ENCODE measurements at regions not wholly inside any gene's neighbourhood (a gene's known extent, or its start where the extent isn't known, plus 50 kb on each side); places are given as distances from the start of the nearest gene placed in this dataset.

DNA sequence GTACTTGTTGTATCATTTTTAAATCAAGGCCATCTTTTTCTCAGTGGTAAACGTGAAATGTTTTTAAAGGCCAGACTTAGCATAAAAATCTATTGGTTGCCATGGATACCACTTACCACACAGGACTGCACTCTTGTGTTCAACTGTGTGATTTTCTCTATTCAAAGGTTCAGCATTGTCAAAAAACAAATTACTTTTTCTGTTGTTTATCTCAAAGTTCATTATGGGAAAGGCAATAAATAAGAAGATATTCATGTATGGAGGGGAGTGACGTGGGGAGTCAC is 231.0 kb upstream of the GATB start:
- Mint-ChIP-seq H3K4me3 (ENCODE audit: unreplicated experiment) (no peak overlapping the region), H3K4me1 (ENCODE audit: insufficient read depth, unreplicated experiment) (peaks cover 19% of the 10 kb centered on the region), H3K9me3 (ENCODE audit: unreplicated experiment) (no peaks in the 10 kb centered on the region), H3K27me3 (ENCODE audit: insufficient read depth, unreplicated experiment) (no peaks in the 10 kb centered on the region), H3K27ac (ENCODE audit: low read depth, unreplicated experiment) (no peak overlapping the region), H3K36me3 (ENCODE audit: insufficient read depth, unreplicated experiment) (no peaks in the 10 kb centered on the region)
- no peak for TF ChIP-seq CTCF (IDR thresholded peaks at IDR 0.05; ENCODE audit: unreplicated experiment)
- POLR2A ChIA-PET: interaction anchor here (1.1 kb wide), 1 partner anchor 8 kb away, joined by 3 read pairs; no protein-coding TSS in a partner anchor
- CTCF ChIA-PET: no interaction called here
- no peak for DNase-seq (ENCODE audit: unreplicated experiment)
- intact Hi-C loops (cut with micrococcal nuclease): no loop called here
- BruUV-seq (replicated peaks): no TSS peak

DNA sequence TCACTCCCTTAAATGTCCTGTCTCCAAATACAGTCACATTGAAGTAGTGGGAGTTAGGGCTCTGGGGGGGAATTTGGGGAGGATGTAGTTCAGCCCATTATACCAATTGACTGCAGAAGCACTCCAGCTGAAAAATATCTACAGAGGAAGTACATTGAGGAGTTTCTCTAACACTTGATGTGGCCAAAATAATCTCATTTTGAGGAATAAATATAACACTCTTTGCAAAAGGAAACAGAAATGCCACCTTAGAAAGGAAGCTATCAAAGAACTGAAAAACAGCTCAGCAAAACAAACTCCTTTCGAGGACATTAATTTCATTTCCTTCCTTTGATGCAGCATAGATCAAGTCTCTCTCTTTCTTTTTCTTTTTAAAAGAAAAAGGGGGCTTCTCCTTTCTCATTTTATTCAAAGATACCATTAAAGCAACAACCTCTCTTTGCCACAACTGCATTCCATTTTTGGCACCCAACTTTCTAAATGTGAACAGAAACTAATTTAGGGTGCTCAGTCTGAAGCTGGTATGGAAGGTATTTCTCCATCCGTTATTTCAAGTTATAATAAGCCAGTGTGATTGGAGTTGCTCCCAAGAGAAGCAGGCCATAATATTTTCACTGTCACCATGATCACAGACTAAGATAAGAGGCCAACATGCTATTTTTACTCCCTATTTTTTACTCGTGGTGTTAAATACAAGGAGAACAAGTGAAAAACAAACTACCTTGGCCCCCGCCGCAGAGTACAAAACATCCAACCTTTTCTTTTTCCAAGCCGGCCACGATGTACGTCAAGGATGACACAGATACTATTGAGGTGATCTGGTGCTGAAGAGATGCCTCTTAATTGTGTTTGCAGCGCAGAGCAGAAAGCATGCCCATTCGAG is 230.4 kb upstream of the GATB start:
- no TSS peak for BruUV-seq (replicated peaks)
- no peak overlapping the region for H3K27ac Mint-ChIP-seq (ENCODE audit: low read depth, unreplicated experiment)

DNA sequence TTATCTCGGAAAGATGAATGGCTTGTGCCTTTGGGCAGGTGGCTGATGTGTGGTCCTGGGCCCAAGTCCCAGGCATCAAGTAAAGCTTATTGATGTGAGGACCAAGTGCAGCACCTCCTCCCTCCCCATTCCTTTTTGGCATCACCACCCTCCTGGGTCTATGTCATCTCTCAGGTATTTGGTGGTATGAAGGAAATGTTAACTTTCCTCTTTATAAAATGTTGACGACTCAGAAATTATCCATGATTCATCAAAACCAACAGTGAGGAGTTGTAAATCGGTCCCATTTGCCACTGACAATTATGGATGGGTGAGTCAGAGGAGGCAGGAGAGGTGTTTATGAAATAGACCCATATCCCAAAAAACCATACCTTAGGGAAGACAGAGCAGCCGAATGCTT is 229.4 kb upstream of the GATB start:
- no peaks in the 10 kb centered on the region for H3K36me3 Mint-ChIP-seq (ENCODE audit: insufficient read depth, unreplicated experiment)
- ChIA-PET CTCF (interaction anchor here (1.2 kb wide), 1 partner anchor 188 kb away, joined by 3 read pairs; no protein-coding TSS in a partner anchor), POLR2A (interaction anchor here (1.1 to 1.4 kb wide), 3 partner anchors 21 to 137 kb away, joined by 3 to 5 read pairs (median 4); no protein-coding TSS in a partner anchor)
- BruUV-seq (replicated peaks): no TSS peak
- no peaks in the 10 kb centered on the region for H3K9me3 Mint-ChIP-seq (ENCODE audit: unreplicated experiment)
- peak; percentile 63 for DNase-seq (ENCODE audit: unreplicated experiment)
- intact Hi-C loops (cut with micrococcal nuclease): no loop called here
- peak overlapping the region; percentile 71 for H3K27ac Mint-ChIP-seq (ENCODE audit: low read depth, unreplicated experiment)
- no peak for TF ChIP-seq CTCF (IDR thresholded peaks at IDR 0.05; ENCODE audit: unreplicated experiment)
- peaks cover 19% of the 10 kb centered on the region for H3K4me1 Mint-ChIP-seq (ENCODE audit: insufficient read depth, unreplicated experiment)
- no peaks in the 10 kb centered on the region for H3K27me3 Mint-ChIP-seq (ENCODE audit: insufficient read depth, unreplicated experiment)
- H3K4me3 Mint-ChIP-seq (ENCODE audit: unreplicated experiment): no peak overlapping the region

More for the DNA sequence above, 230.4 kb upstream of the GATB start:
- ChIA-PET CTCF (interaction anchor here (0.7 to 1.1 kb wide), 2 partner anchors 25 to 55 kb away, joined by 3 read pairs; no protein-coding TSS in a partner anchor), POLR2A (interaction anchor here (1.1 kb wide), 1 partner anchor 9 kb away, joined by 3 read pairs; no protein-coding TSS in a partner anchor)
- H3K36me3 Mint-ChIP-seq (ENCODE audit: insufficient read depth, unreplicated experiment): no peaks in the 10 kb centered on the region
- H3K27me3 Mint-ChIP-seq (ENCODE audit: insufficient read depth, unreplicated experiment): no peaks in the 10 kb centered on the region
- peaks cover 19% of the 10 kb centered on the region for H3K4me1 Mint-ChIP-seq (ENCODE audit: insufficient read depth, unreplicated experiment)
- H3K9me3 Mint-ChIP-seq (ENCODE audit: unreplicated experiment): no peaks in the 10 kb centered on the region
- intact Hi-C loops (cut with micrococcal nuclease): no loop called here
- DNase-seq (ENCODE audit: unreplicated experiment): no peak
- no peak overlapping the region for H3K4me3 Mint-ChIP-seq (ENCODE audit: unreplicated experiment)
- no peak for TF ChIP-seq CTCF (IDR thresholded peaks at IDR 0.05; ENCODE audit: unreplicated experiment)

DNA sequence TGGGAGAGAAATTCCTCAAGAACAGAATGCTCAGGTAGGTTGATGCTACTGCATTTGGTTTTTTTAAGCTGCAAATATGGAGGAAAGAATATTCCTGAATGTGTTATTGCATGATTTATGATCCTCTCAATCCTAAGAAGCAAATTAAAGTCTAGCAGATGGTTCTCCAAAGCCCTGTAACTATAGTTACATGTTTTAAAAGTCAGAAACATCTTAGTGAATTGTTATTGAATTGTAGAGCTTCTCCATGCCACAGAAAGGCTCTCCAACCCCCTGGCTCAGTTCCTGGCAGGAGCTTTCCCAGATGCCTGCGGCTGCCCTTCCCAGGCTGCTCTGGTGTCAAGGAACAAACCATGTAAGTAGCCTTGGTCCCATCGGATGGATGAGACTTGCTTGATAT is 227.8 kb upstream of the GATB start:
- intact Hi-C loops (cut with micrococcal nuclease): no loop called here
- DNase-seq (ENCODE audit: unreplicated experiment): no peak
- no peaks in the 10 kb centered on the region for H3K27me3 Mint-ChIP-seq (ENCODE audit: insufficient read depth, unreplicated experiment)
- no peaks in the 10 kb centered on the region for H3K36me3 Mint-ChIP-seq (ENCODE audit: insufficient read depth, unreplicated experiment)
- no peak for TF ChIP-seq CTCF (IDR thresholded peaks at IDR 0.05; ENCODE audit: unreplicated experiment)
- peaks cover 19% of the 10 kb centered on the region for H3K4me1 Mint-ChIP-seq (ENCODE audit: insufficient read depth, unreplicated experiment)
- BruUV-seq (replicated peaks): no TSS peak
- ChIA-PET POLR2A (no interaction called here), CTCF (interaction anchor here (0.8 kb wide), 1 partner anchor 223 kb away, joined by 3 read pairs; no protein-coding TSS in a partner anchor)
- H3K9me3 Mint-ChIP-seq (ENCODE audit: unreplicated experiment): no peaks in the 10 kb centered on the region
- H3K27ac Mint-ChIP-seq (ENCODE audit: low read depth, unreplicated experiment): no peak overlapping the region
- H3K4me3 Mint-ChIP-seq (ENCODE audit: unreplicated experiment): no peak overlapping the region

Data from MCF 10A (cell line).